HEK293 (cell line): ENCODE measurements at regions not wholly inside any gene's neighbourhood (a gene's known extent, or its start where the extent isn't known, plus 50 kb on each side); places are given as distances from the start of the nearest gene placed in this dataset.

Source experiments
- PRDM2 ChIP-seq: fragments of 450-650 bp; formaldehyde crosslinking; IDR thresholded peaks from 2 replicates; pipeline ENCODE4 v1.5.1; 2016; ENCODE audit warnings: missing biosample characterization, missing genetic modification characterization, borderline replicate concordance
- SCRT2 ChIP-seq: fragments of 450-650 bp; formaldehyde crosslinking; IDR thresholded peaks from 2 replicates; pipeline ENCODE4 v1.5.1; 2016; ENCODE audit warnings: missing biosample characterization, missing genetic modification characterization
- ZNF530 ChIP-seq: fragments of 450-650 bp; formaldehyde crosslinking; IDR thresholded peaks from 2 replicates; pipeline ENCODE4 v1.5.1; 2016; ENCODE audit warnings: low read depth, missing biosample characterization, missing genetic modification characterization
- TF ChIP-seq, protein P1 (sequence below): fragments of 450-650 bp; formaldehyde crosslinking; IDR thresholded peaks from 2 replicates; pipeline ENCODE4 v1.5.1; 2016; ENCODE audit warnings: missing biosample characterization, missing genetic modification characterization

GRCh38 chr5:111645303-111645838 lies 111.6 kb downstream of the NREP start:
- no peak for TF ChIP-seq SCRT2 (tag by site-specific recombination)
- no peak for TF ChIP-seq ZNF530 (tag by site-specific recombination)
- TF ChIP-seq, protein P1, sequence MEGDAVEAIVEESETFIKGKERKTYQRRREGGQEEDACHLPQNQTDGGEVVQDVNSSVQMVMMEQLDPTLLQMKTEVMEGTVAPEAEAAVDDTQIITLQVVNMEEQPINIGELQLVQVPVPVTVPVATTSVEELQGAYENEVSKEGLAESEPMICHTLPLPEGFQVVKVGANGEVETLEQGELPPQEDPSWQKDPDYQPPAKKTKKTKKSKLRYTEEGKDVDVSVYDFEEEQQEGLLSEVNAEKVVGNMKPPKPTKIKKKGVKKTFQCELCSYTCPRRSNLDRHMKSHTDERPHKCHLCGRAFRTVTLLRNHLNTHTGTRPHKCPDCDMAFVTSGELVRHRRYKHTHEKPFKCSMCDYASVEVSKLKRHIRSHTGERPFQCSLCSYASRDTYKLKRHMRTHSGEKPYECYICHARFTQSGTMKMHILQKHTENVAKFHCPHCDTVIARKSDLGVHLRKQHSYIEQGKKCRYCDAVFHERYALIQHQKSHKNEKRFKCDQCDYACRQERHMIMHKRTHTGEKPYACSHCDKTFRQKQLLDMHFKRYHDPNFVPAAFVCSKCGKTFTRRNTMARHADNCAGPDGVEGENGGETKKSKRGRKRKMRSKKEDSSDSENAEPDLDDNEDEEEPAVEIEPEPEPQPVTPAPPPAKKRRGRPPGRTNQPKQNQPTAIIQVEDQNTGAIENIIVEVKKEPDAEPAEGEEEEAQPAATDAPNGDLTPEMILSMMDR (tag by site-specific recombination), result no peak
- no peak for TF ChIP-seq PRDM2 (tag by site-specific recombination)
